ENCODE measurements at regions not wholly inside any gene's neighbourhood (a gene's known extent, or its start where the extent isn't known, plus 50 kb on each side); places are given as distances from the start of the nearest gene placed in this dataset.

GRCh38 chr5:3542769-3543168 is 52.9 kb upstream of the IRX1 start:
- Histone ChIP-seq H3K27me3 (replicated peaks; ENCODE audit: insufficient read depth) (no peaks in the 10 kb centered on the region), H3K4me1 (ENCODE audit: control insufficient read depth in 1 of 2, low read depth in 2 of 2) (no peaks in the 10 kb centered on the region), H3K4me3 (no peak overlapping the region), H3K27ac (no peak overlapping the region), H3K36me3 (no peaks in the 10 kb centered on the region), H3K9me3 (no peaks in the 10 kb centered on the region)
- ATAC-seq (ENCODE audit: insufficient number of reproducible peaks, low FRiP score, low read depth) (no peak), DNase-seq (ENCODE audit: low spot score) (no peak)
- no peak for TF ChIP-seq CTCF (IDR thresholded peaks at IDR 0.05)

- no peak overlapping the region for H3K4me3 ChIP-seq
- no peak overlapping the region for H3K27ac ChIP-seq
- DNase-seq (ENCODE audit: low spot score) (no peak), ATAC-seq (ENCODE audit: insufficient number of reproducible peaks, low FRiP score, low read depth) (no peak)
- no peaks in the 10 kb centered on the region for H3K4me1 ChIP-seq (ENCODE audit: control insufficient read depth in 1 of 2, low read depth in 2 of 2)
- H3K9me3 ChIP-seq, result no peaks in the 10 kb centered on the region
- H3K36me3 ChIP-seq, result no peaks in the 10 kb centered on the region
- TF ChIP-seq CTCF (IDR thresholded peaks at IDR 0.05), result no peak
- H3K27me3 ChIP-seq (replicated peaks; ENCODE audit: insufficient read depth), result no peaks in the 10 kb centered on the region
Observed at GRCh38 chr5:3542158-3542557, 53.5 kb upstream of the IRX1 start.

- no peak for ATAC-seq (ENCODE audit: insufficient number of reproducible peaks, low FRiP score, low read depth)
- no peak for TF ChIP-seq CTCF (IDR thresholded peaks at IDR 0.05)
- no peaks in the 10 kb centered on the region for H3K4me1 ChIP-seq (ENCODE audit: control insufficient read depth in 1 of 2, low read depth in 2 of 2)
- no peak for DNase-seq (ENCODE audit: low spot score)
- no peak overlapping the region for H3K27ac ChIP-seq
- H3K9me3 ChIP-seq, result no peaks in the 10 kb centered on the region
- no peaks in the 10 kb centered on the region for H3K36me3 ChIP-seq
- H3K4me3 ChIP-seq, result no peak overlapping the region
- H3K27me3 ChIP-seq (replicated peaks; ENCODE audit: insufficient read depth), result no peaks in the 10 kb centered on the region
Observed at GRCh38 chr5:3538886-3539285, 56.7 kb upstream of the IRX1 start.

GRCh38 chr5:3537942-3538341 is 57.7 kb upstream of the IRX1 start:
- H3K4me1 ChIP-seq (ENCODE audit: control insufficient read depth in 1 of 2, low read depth in 2 of 2), result no peaks in the 10 kb centered on the region
- H3K36me3 ChIP-seq, result no peaks in the 10 kb centered on the region
- no peak for ATAC-seq (ENCODE audit: insufficient number of reproducible peaks, low FRiP score, low read depth)
- no peak for TF ChIP-seq CTCF (IDR thresholded peaks at IDR 0.05)
- no peak for DNase-seq (ENCODE audit: low spot score)
- H3K27me3 ChIP-seq (replicated peaks; ENCODE audit: insufficient read depth), result no peaks in the 10 kb centered on the region
- H3K4me3 ChIP-seq, result no peak overlapping the region
- no peak overlapping the region for H3K27ac ChIP-seq
- no peaks in the 10 kb centered on the region for H3K9me3 ChIP-seq

- H3K27ac ChIP-seq, result no peak overlapping the region
- no peaks in the 10 kb centered on the region for H3K36me3 ChIP-seq
- no peaks in the 10 kb centered on the region for H3K27me3 ChIP-seq (replicated peaks; ENCODE audit: insufficient read depth)
- ATAC-seq (ENCODE audit: insufficient number of reproducible peaks, low FRiP score, low read depth), result no peak
- no peak overlapping the region for H3K4me3 ChIP-seq
- H3K4me1 ChIP-seq (ENCODE audit: control insufficient read depth in 1 of 2, low read depth in 2 of 2), result no peaks in the 10 kb centered on the region
- no peaks in the 10 kb centered on the region for H3K9me3 ChIP-seq
- no peak for DNase-seq (ENCODE audit: low spot score)
- TF ChIP-seq CTCF (IDR thresholded peaks at IDR 0.05), result no peak
Observed at GRCh38 chr5:3535414-3536211, 60.0 kb upstream of the IRX1 start.
